Fibroblast of skin of left biceps (primary cell): ENCODE measurements at regions not wholly inside any gene's neighbourhood (a gene's known extent, or its start where the extent isn't known, plus 50 kb on each side); places are given as distances from the start of the nearest gene placed in this dataset.

ENCODE experiments used
- DNase-seq, 2 experiments: peaks; one replicate each; pipeline ENCODE4 v3.0.0-alpha.2; 2013; ENCODE audit warnings: low read depth in 2 of 2

DNA sequence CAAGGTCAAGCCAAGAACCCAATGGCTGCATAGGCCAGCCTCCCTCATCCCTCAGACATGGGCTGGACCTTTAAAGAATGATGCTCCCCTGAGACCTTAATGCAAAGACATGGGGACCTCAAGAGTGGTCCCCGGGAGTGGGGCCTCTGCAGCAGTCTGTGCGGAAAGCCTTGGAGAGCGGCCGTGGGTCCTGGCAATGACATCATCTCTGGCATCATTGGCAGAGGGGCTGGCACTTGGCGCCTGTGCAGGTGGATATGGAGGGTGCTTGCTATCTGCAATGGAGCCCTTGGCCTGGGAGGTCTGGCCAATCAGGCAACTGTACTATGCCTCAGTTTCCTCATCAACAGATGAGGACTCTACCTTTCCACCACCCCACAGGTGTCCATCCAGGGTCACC is 365.5 kb upstream of the MKI67 start:
- DNase-seq, result no peak

DNA sequence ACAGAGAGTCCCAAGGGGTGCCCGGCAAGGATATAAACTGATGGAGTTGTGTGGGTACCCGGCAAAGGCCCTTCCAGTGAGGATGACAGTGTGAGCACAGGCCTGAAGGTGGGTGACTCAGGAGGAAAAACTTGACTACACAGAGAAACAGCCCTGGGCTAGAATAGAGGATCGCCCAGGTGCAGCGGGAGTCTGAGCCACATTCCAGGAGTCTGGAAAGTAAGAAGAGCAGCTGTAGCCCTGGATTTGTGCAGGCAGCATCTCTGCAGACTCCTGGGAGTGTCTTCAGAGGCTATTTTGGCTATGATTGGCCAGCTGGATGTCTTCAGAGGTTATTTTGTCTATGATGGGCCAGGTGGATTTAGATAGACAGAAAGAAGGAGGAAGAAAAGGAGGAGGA is 367.6 kb upstream of the MKI67 start:
- DNase-seq, result no peak

DNA sequence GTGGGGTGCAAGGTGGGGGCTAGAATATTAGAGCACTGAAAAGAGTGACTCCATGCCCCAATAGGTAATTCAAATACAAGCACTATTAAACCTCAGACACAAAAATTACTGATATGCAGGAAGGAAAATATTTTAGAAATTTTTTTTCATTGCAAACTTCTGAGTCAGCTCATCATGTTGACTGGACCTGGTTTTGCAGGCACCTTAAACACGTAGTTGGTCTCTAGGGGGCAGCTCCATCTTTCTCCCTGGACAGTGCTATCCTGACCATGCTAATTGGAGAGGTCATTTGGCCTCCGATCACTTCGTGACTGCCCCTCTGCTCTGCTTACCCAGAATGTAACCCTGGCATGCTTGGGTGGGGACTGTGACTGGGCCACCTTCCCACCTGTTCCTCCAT is 368.4 kb upstream of the MKI67 start:
- no peak for DNase-seq

DNA sequence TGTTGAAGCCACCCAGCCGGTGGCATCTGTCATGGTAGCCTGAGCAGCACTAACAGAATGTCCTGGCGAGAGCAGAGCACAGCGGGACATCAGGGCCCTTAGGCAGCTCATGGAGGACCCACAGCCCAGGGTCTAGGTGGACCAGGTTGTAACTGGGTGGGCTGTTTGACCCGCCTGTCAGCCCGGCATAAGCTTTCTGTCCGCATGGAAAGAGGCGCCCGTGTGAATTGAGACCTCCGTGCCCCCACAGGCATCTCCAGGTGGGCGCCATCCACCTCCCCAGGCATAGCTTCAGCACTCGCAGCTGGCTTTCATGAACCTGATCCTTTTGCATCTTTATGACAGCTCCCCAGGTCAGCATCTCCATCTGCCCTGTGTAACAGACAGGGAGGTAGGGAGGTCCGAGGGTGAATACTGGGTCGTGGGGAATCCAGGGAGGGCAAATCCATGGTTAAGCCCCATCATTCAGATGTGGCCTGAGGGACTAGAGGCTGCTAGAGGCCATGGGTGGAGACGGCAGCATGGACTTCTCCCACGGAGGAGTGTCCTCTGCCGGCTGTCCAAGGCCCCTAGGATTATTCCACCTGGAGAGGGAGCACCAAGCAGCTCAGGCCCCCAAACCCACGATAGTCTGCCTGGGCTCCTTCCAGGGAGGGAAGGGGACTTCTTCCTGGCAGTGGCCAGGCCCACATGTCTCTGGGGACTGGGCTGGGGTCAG is 371.6 kb upstream of the MKI67 start:
- no peak for DNase-seq

DNA sequence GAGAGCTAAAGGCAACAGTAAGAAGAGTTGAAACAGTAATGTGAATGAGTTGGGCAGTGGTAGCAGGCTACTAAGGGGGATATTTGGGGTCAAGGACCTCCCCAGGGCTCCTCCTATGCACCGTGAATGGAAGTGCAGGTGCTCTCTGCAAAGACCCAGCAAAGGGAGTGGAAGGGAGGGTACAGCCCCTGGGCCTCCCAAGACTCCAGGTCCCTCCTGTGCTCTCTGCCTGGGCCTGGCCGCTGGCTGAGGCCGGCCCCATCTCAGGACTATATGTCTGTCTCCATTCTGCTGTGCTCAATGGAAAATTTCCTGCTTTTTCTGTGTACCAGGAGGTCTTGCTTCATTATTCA is 372.1 kb upstream of the MKI67 start:
- no peak for DNase-seq

DNA sequence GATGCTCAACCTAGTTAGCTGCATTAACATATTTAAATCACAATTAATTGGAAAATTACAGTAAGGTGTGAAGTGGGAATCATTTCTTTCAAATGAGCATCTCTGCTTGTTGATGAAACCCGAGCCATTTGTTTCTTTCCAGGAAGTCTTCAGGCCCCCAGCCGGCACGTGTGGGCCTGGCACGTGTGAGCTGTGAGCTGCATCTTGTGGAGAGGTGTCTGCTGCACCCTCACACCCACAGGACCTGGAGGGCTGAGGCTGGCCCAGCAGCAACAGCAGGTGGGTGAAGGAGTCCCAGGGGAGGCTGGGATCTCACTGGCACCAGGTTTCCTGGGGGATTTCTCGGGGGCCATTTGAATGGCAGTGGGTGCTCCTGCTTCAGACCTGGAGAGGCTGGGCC is 372.5 kb upstream of the MKI67 start:
- DNase-seq, result no peak

DNA sequence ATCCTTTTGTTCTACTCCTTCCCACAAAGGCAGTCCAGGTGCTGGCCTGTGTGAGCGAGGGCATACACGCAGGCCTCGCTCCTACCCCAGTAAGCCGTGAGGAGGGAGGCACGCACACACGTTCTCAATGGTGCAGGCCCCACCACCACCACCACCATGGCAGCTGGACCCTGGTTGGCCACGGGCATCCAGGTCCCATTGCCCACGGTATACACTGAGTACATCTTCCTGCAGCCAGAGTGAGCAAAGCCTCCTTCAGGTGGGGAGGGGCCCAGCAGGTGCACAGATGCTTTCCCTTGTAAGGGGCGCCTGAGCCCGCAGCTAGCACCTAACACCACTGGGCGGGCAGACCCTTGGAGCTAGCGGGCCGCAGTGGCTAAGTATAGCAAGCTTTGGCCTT is 373.3 kb upstream of the MKI67 start:
- no peak for DNase-seq

DNA sequence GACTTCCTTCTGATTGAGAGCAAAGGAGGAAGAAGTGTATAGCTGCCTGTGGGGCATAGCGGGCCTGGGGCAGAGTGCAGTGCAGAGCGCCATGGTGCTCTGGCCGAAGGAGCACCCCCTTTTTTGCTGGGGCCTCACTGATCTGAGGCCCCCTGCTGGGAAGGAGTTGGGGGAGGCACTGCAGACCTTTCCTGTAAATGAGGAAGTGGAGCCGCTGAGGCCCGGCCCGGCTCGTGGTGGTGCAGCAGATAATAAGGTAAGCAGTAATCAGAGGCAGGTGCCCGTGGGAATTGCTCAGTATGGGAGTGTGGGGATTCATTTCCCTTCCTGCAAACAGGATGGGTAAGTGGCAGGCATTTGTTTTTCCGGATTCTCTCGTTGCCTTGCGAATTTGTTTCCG is 373.7 kb upstream of the MKI67 start:
- no peak for DNase-seq

DNA sequence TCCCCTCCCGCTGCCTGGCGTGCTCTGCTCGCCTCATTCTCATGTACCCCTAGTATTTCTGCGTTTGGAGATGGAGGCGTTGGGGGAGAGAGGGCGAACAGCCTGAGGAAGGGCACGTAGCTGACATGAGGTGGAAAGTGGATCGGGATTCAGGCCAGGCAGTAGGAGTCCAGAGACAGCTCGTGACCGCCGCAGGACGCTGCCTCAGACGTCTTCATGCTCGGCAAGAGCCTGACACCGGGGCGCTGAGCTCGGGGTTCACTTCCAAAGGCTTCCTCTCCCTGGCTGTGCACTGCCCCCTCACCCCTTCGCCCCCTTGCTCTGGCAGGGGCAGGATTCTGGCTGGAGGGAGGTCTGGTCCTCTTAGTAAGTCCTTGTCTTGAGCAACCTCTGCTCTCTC is 374.4 kb upstream of the MKI67 start:
- no peak for DNase-seq

DNA sequence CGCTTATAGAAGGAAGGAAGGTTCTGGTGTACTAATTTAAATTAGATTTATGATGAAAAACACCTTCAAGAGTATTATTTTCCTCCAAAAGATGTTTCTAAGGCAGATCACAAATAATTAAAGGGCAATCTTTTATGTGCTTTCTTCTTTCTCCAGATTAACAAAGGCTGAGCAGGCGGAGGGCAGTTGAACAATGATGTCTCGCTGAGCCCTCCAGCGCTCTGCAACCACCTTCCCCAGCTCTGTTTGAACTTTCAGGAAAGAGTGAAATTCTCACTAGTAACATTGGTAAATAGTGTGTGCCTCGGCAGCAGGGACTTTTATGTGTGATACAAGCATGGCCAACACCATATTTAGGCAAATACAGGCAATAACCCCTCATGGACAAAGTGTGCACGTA is 379.1 kb upstream of the MKI67 start:
- DNase-seq, result no peak

DNA sequence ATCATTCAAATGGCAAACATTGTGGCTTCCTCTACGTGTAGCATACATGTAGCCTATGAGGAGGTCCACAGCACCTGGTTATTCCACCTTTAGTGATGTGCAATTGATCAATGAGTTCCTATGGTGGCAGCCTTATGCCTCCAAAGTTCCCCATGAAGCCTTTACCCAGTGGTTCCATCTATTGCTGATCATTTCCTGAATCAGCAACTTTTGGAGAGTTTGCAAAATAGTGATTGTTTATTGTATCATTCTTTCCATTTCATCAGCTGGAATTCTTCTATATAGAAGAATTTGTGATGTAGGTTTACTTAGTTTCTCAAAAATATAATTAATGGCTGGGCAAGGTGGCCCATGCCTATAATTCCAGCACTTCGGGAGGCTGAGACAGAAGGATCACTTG is 380.2 kb upstream of the MKI67 start:
- DNase-seq, result no peak

DNA sequence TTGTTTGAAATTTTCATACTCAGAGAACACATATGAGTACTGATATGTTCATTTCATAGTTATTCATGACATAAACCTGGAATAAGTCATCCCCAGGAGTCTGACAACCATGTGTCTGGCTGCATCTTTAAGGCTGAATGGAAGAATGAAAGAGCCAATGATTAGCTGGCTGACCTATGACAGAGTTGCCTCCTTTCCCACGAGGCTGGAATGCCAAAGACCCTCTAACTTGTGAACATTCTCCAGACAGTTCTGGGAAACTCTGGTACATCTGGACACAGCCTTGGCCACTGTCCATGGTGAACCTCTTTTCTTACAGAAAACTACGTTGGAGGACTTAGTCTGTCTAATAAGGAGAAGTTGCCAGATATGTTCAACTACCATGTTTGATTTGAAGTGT is 380.8 kb upstream of the MKI67 start:
- no peak for DNase-seq

DNA sequence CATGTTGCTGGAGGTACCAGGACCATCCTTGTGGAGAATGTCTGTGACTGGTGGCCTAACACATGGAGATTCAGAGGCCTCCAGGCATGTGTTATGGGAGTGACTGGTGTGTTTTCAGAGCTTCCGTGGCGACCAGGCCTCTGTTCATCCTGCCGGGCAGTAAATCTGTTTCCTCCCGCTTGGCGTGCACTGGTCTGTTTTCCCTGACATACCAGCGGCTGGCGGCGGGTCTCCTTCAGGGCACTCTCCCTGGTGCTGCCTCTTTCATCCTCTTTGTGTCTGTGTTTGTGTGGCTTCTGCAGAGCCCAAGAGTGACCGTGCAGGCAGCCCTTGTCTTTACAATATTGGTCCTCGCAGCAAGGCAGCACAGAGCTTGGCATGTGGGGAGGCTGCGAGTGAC is 385.1 kb upstream of the MKI67 start:
- no peak for DNase-seq

DNA sequence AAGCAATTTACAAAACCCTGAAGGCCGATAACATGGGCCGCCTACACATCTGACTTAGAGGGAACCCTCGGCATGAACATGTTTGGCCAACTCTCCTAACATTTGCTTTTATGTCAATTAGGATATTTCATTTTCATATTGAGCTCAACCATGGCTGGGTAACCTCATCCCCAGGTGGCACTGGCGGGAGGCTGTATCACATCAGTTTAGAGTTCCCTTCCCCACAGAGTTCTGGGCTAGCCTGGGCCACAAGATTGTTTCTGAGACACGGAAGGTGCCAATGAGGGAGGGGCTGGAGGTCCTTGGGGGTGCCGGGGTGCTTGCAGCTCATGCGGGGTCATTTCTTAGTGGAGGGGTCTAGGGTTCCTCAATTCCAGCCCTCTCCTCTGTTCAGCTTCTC is 386.5 kb upstream of the MKI67 start:
- no peak for DNase-seq

DNA sequence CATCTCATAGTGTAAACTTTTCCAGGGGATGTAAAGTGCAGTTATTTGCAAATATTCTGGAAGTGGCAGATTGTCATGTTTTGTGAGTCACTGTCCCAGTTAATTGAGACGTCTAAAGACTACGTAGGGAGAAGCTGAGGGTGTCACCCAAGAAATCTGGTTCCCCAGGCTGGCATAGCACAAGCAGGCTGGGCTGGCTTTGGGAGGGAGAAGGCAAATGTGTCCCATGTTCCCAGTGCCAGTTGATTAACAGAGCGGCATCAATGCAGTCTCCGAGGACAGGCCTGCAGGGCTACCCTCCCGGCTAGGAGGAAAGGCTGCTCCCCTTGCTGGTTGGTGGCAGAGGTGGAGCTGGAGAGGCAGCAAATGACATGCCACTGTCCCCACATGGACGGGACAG is 388.3 kb upstream of the MKI67 start:
- DNase-seq, result no peak

DNA sequence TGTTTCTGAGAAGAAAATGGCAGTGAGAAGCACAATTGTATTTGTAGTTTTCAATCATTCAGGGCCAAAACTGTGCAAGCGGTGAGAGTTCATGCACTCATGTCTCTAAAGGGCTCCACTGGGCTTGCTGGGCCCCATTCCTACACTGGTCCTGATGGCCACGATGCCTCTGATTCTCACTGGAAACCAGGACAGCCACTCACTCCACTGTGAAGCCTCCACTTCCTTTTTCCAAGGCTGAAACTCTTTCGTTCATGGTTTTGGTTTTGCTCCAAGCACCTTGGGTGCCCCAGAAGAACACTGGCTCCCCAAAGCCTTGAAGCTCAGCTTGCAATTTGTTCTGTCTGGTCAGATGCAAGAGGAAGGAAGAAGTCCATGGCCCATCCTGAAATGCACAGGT is 390.0 kb upstream of the MKI67 start:
- DNase-seq, result no peak

DNA sequence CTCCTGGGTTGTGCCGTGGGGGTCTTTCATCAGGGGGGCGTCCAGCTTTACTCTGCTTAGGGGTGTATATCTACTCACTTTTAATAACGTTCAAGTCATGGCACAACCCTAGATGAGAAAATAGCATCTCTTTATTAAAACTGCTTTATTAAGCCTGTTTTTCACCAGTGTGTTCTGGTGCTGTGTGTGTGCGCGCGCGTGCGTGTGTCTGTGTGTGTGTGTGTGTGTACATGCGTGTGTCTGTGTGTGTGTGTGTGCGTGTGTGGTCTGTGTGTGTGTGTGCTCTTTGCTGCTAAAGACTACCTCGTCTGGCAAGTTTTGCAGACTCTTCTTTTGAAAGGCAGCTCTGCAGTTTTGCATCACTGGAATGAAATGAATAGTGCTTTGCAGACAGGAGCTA is 390.9 kb upstream of the MKI67 start:
- no peak for DNase-seq

DNA sequence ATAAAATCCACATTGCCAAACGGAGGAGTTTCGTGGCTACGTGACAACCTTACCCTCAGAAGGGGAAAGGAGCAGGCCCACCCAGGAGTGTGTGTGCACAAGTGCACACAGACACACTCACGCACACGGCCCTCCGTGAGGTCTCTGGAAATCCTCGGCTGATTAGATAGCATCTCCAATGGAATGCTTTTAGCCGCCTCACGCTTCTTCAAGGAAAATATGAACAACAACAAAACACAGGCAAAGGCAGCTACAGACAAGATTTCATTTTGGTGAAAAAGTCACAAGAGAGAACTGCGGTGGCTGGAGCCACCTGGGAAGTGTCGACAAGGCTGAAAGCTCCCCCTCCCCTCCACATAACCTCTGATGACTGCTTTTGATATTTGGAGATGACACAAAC is 391.8 kb upstream of the MKI67 start:
- no peak for DNase-seq

DNA sequence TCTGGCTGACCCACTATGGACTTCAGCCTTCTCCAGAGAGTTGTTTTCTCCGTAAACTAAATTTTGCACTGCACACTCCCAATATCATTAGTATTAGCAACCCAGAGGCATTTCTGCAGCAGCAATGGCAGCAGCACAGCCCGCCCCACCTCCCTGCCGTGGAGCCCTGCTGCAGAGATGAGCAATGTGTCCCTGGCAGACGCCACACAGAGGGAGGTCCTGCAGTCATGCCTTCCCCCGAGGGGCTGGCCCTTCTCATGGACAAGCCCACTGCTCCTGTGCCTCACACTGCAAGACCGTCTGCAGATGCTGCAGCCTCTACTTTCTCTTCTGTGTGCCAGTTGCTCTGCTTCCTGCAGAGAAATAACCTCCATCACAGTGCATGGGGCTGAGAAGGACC is 393.4 kb upstream of the MKI67 start:
- DNase-seq, result no peak

DNA sequence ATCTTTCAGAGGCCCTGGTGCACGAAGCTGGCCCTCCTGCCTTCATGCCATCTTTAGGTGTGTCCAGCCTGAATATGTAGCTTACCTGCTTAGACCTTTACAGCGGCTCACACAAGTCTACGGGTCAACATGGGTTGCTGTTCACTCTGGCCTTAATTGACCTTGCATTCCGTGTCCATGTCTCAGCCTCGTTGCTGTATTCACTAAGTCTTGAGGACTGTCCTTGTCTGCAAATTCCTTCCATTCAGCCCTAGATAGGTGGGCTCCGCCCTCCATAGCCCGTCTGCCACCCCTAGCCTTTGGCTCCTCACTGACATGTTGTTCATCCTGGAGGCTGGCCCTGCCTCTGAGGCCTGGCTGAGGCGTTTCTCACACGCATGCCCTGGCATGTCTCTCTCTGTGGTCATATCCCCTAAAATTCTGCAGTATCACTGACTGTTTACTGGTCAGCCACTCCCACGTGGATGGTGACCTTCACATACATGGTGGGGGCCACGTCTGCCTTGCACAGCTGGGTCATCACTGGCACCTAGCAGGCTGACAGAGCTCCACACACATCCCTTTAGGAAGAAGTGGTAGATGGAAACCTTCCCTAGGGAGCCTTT is 394.1 kb upstream of the MKI67 start:
- no peak for DNase-seq

DNA sequence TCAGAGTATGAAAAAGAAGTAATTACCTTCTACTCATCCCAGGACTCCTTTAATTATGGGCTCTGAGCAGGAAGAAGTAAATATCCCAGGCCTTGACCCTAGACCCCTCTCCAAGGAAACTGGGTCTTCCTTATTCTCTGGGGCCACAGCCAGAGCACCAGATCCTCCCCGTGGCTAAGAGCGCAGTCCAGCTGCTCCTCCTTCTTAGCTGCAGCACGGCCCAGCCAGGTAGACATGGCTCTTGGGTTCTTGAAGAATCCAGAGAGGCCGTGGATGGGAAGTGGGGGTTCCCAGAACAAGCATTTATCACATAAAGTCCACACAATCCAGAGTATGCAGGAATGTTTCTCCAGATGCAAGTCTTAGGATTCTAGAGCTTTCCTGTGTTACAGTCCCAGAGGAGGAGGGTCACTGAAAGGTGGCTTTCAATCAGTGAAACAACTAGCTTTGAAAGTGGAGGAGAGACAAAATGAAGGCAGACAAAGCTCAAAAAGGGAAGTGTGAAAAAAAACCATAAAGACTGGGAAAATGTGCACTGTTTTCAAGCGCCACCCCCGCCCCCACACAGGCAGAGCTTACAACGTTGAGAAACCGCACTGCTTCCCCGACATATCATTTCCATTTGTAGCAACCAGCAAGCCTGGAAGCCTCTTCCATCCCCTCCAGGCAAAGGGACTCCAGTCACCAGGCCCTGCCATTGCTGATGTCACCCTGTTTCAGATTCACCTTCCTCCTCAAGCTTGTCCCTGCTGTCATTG is 396.5 kb upstream of the MKI67 start:
- no peak for DNase-seq

DNA sequence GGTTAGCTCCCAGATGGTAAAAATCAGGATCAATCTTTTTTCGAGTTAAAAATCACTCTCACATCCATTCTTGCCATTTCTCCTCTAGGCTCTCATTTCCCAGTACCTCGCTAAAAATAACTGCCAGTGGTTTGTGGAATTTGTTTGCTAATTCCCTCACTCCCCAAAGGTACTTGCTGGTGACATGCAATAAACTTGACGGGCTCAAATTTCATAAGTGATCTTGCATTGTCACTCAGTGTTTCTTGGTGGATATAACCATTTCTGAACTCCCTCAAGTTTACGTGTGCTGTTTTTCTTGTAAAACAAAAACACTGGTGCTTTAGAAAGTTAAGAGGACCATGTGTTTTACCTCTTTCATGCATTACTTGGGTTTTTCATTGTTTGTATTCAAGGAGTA is 399.2 kb upstream of the MKI67 start:
- DNase-seq, result no peak

DNA sequence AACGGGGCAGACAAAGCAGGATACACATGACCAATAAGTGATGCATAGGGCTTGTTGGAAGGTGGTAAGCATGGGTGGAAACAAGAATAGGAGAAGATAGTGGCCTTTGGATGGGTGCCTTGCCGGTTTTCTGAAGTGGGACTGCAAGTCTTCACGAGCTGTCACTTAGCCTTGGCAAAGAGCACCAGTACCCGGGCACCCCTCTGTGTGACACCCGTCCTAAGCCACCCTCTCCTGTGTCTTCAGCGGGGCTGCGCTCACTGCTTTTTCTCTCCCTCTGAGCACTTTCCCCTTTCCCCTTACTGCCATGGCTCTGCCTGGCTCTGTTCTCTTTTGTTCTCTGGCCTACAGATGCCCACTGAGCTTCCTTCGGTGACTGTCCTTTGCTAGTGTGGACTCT is 399.7 kb upstream of the MKI67 start:
- no peak for DNase-seq
